NCI-H1105 treated with DMSO at 0.1 percent for 48 hours (cell line): ENCODE measurements at regions not wholly inside any gene's neighbourhood (a gene's known extent, or its start where the extent isn't known, plus 50 kb on each side); places are given as distances from the start of the nearest gene placed in this dataset.
A peak's percentile ranks its signal among the peaks of the same experiment; 100 is the strongest.
"Not testable (repeated sequence)": the region's sequence is repeated elsewhere in the genome, so short reads cannot be mapped to it uniquely, and the experiment has no call there.

ENCODE experiments used
- DNase-seq: peaks from one replicate; lab custom pipeline; 2025; lab: John Stamatoyannopoulos, UW

- not testable (repeated sequence) for DNase-seq
These were observed 142.2 kb upstream of the ZNF722 start for GRCh38 chr7:63856466-63856865.

- DNase-seq = no peak
These were observed 131.5 kb upstream of the ZNF722 start for GRCh38 chr7:63867127-63867526.

- not testable (repeated sequence) for DNase-seq
These were observed 124.4 kb upstream of the ZNF722 start for GRCh38 chr7:63874242-63874641.

GRCh38 chr7:63876707-63877322 lies 121.8 kb upstream of the ZNF722 start:
- DNase-seq = no peak

- no peak for DNase-seq
These were observed 111.6 kb upstream of the ZNF722 start for GRCh38 chr7:63887031-63887430.

GRCh38 chr7:63899691-63900393 lies 98.8 kb upstream of the ZNF722 start:
- DNase-seq = peak; percentile 64

- peak; percentile 94 for DNase-seq
These were observed 98.0 kb upstream of the ZNF722 start for GRCh38 chr7:63900394-63901203.

- DNase-seq = not testable (repeated sequence)
These were observed 97.5 kb upstream of the ZNF722 start for GRCh38 chr7:63901204-63901506.

GRCh38 chr7:63918986-63919385 lies 79.7 kb upstream of the ZNF722 start:
- no peak for DNase-seq

GRCh38 chr7:63925262-63925625 lies 73.4 kb upstream of the ZNF722 start:
- DNase-seq = no peak

GRCh38 chr7:63925626-63926460 lies 72.8 kb upstream of the ZNF722 start:
- peak; percentile 95 for DNase-seq

GRCh38 chr7:63927261-63927660 lies 71.4 kb upstream of the ZNF722 start:
- no peak for DNase-seq

- DNase-seq = no peak
These were observed 67.5 kb upstream of the ZNF722 start for GRCh38 chr7:63931057-63931600.

GRCh38 chr7:63931985-63932577 lies 66.6 kb upstream of the ZNF722 start:
- DNase-seq = no peak
